ENCODE measurements at regions not wholly inside any gene's neighbourhood (a gene's known extent, or its start where the extent isn't known, plus 50 kb on each side); places are given as distances from the start of the nearest gene placed in this dataset.

GRCh38 chr12:58747533-58747932, 172.8 kb downstream of the LRIG3 start:
- Histone ChIP-seq H3K27ac (ENCODE audit: low read length) (no peak overlapping the region), H3K4me3 (ENCODE audit: low read depth in 2 of 2, low read length in 2 of 2) (no peak overlapping the region), H3K4me1 (ENCODE audit: control insufficient read depth, insufficient read depth, low read length) (no peaks in the 10 kb centered on the region; the same call in 1 of the 2 replicates), H3K36me3 (ENCODE audit: control insufficient read depth, insufficient read depth, low read length) (no peaks in the 10 kb centered on the region), H3K9me3 (ENCODE audit: control insufficient read depth, insufficient read depth, low read depth, low read length) (no peaks in the 10 kb centered on the region), H3K27me3 (ENCODE audit: control insufficient read depth, insufficient read depth, low read length) (no peaks in the 10 kb centered on the region)
- DNase-seq (ENCODE audit: low read depth, low spot score) (no peak), ATAC-seq (no peak)
- TF ChIP-seq REST (IDR thresholded peaks at IDR 0.05; ENCODE audit: insufficient read depth in 1 of 2, low read depth in 2 of 2, low read length in 1 of 2) (no peak), SIN3A (IDR thresholded peaks at IDR 0.05; ENCODE audit: borderline replicate concordance, insufficient read depth, low read depth, low read length) (no peak), TCF7L2 (IDR thresholded peaks at IDR 0.05; ENCODE audit: low read depth, low read length) (no peak), CTCF (IDR thresholded peaks at IDR 0.05) (no peak), POLR2AphosphoS5 (IDR thresholded peaks at IDR 0.05; ENCODE audit: low read depth, low read length) (no peak)
- intact Hi-C loops (cut with micrococcal nuclease; ENCODE audit: unreplicated experiment) (no loop called here), in situ Hi-C loops (cut with HindIII; ENCODE audit: low pct_unique_long_range_greater_than_20kb, low sequenced_read_pairs) (no loop called here)
- POLR2A ChIA-PET: no interaction called here
- BruUV-seq (replicated peaks): no TSS peak
- CTCF ChIA-PET: no interaction called here

- H3K27me3 ChIP-seq (ENCODE audit: control insufficient read depth, insufficient read depth, low read length): no peaks in the 10 kb centered on the region
- ATAC-seq (no peak), DNase-seq (ENCODE audit: low read depth, low spot score) (no peak)
- no peaks in the 10 kb centered on the region for H3K36me3 ChIP-seq (ENCODE audit: control insufficient read depth, insufficient read depth, low read length)
- H3K4me1 ChIP-seq (ENCODE audit: control insufficient read depth, insufficient read depth, low read length): no peaks in the 10 kb centered on the region; the same call in 1 of the 2 replicates
- in situ Hi-C loops (cut with HindIII; ENCODE audit: low pct_unique_long_range_greater_than_20kb, low sequenced_read_pairs): no loop called here
- intact Hi-C loops (cut with micrococcal nuclease; ENCODE audit: unreplicated experiment): no loop called here
- ChIA-PET CTCF (no interaction called here), POLR2A (no interaction called here)
- H3K27ac ChIP-seq (ENCODE audit: low read length): no peak overlapping the region
- no TSS peak for BruUV-seq (replicated peaks)
- no peak overlapping the region for H3K4me3 ChIP-seq (ENCODE audit: low read depth in 2 of 2, low read length in 2 of 2)
- H3K9me3 ChIP-seq (ENCODE audit: control insufficient read depth, insufficient read depth, low read depth, low read length): no peaks in the 10 kb centered on the region
- TF ChIP-seq POLR2AphosphoS5 (IDR thresholded peaks at IDR 0.05; ENCODE audit: low read depth, low read length) (no peak), SIN3A (IDR thresholded peaks at IDR 0.05; ENCODE audit: borderline replicate concordance, insufficient read depth, low read depth, low read length) (no peak), REST (IDR thresholded peaks at IDR 0.05; ENCODE audit: insufficient read depth in 1 of 2, low read depth in 2 of 2, low read length in 1 of 2) (no peak), CTCF (IDR thresholded peaks at IDR 0.05) (no peak), TCF7L2 (IDR thresholded peaks at IDR 0.05; ENCODE audit: low read depth, low read length) (no peak)
These were observed 169.8 kb downstream of the LRIG3 start for GRCh38 chr12:58750484-58750883.

All from Panc1 (cell line).